HL-60 (cell line): ENCODE measurements at regions not wholly inside any gene's neighbourhood (a gene's known extent, or its start where the extent isn't known, plus 50 kb on each side); places are given as distances from the start of the nearest gene placed in this dataset.

Experiments
- CTCF ChIP-seq: IDR thresholded peaks from one replicate; pipeline ENCODE4 v1.5.1; 2011; ENCODE audit warnings: low read length, control low read depth, inconsistent platforms; ENCODE audit not compliant: insufficient read depth
- POLR2AphosphoS5 ChIP-seq: IDR thresholded peaks from 2 replicates; pipeline ENCODE4 v1.6.1; 2012; ENCODE audit warnings: low read depth

DNA sequence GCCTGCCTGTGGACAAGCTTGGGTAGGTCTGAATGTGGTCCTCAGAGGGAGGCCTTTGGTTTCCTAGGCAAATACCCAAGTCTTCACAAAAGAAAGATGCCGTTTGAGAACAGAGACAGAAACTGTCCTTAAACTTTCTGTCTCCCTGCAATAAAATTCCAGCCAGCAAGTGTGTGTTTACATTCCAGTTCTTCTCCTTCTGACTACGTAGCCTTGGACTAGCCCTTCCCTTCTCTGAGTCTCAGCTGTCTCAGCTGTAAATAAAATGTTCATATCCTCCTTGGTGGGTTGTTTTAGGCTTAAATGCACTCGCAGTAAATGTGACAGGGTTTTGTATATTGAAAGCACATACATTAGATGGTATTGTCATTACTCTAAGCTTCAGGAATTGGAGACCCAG lies 561.2 kb upstream of the MKI67 start:
- TF ChIP-seq CTCF (no peak), POLR2AphosphoS5 (no peak)
